Gastroesophageal sphincter (tissue), 3 donors: ENCODE measurements at regions not wholly inside any gene's neighbourhood (a gene's known extent, or its start where the extent isn't known, plus 50 kb on each side); places are given as distances from the start of the nearest gene placed in this dataset.

Source experiments
- CTCF ChIP-seq, 4 experiments: fragments of 200-600 bp in 2 of 4; fragments of 450-650 bp in 2 of 4; sonication (generic) in 1 of 4; IDR thresholded peaks; one replicate each; pipeline ENCODE4 v1.5.1; 2017 to 2019; ENCODE audit warnings: antibody characterized with exemption in 4 of 4, mild to moderate bottlenecking in 2 of 4, moderate library complexity in 2 of 4
- POLR2A ChIP-seq, 2 donors: fragments of 450-650 bp; IDR thresholded peaks; one replicate each; pipeline ENCODE4 v1.6.1; 2017; ENCODE audit warnings: antibody characterized with exemption in 2 of 2, mild to moderate bottlenecking in 2 of 2, moderate library complexity in 1 of 2
- POLR2AphosphoS5 ChIP-seq: sonication (generic); formaldehyde crosslinking; IDR thresholded peaks from one replicate; pipeline ENCODE4 v1.6.1; 2017; ENCODE audit warnings: antibody characterized with exemption

- TF ChIP-seq CTCF (IDR thresholded peaks at IDR 0.05), result no peak
- no peak for TF ChIP-seq POLR2A (IDR thresholded peaks at IDR 0.05)
- no peak for TF ChIP-seq POLR2AphosphoS5
These were observed 108.4 kb upstream of the SLC35B3 start for GRCh38 chr6:8543714-8544113.
